H1 (cell line): ENCODE measurements at regions not wholly inside any gene's neighbourhood (a gene's known extent, or its start where the extent isn't known, plus 50 kb on each side); places are given as distances from the start of the nearest gene placed in this dataset.

Experiments
- CHD7 ChIP-seq: fragments of 300-600 bp; sonication (generic); IDR thresholded peaks from 2 replicates; pipeline ENCODE4 v1.7.1; 2012; ENCODE audit warnings: low read length, moderate library complexity, mild to moderate bottlenecking, inconsistent platforms; ENCODE audit not compliant: insufficient replicate concordance
- EGR1 ChIP-seq: IDR thresholded peaks from 2 replicates; pipeline ENCODE4 v1.6.1; 2011; ENCODE audit warnings: low read depth, low read length, borderline replicate concordance
- HDAC2 ChIP-seq, 2 experiments: fragments of 300-600 bp in 1 of 2; sonication (generic) in 1 of 2; IDR thresholded peaks; 2 replicates each; pipeline ENCODE4 v1.6.1; 2011 to 2012; ENCODE audit warnings: low read depth in 2 of 2, low read length in 2 of 2, mild to moderate bottlenecking in 2 of 2, moderate library complexity in 2 of 2, borderline replicate concordance in 1 of 2, inconsistent platforms in 1 of 2
- POU5F1 ChIP-seq: IDR thresholded peaks from 2 replicates; pipeline ENCODE4 v1.6.1; 2011; ENCODE audit warnings: low read depth, mild to moderate bottlenecking, low read length, moderate library complexity
- RXRA ChIP-seq: IDR thresholded peaks from 2 replicates; pipeline ENCODE4 v1.6.1; 2011; ENCODE audit warnings: low read depth, mild to moderate bottlenecking, low read length, moderate library complexity; ENCODE audit not compliant: insufficient read depth
- TEAD4 ChIP-seq: IDR thresholded peaks from 2 replicates; pipeline ENCODE4 v1.6.1; 2012; ENCODE audit warnings: low read depth, low read length, inconsistent platforms, mixed read lengths

GRCh38 chr10:91741356-91741755, 56.9 kb upstream of the TNKS2 start (continued):
- TF ChIP-seq CHD7 (no peak), EGR1 (no peak), HDAC2 (IDR thresholded peaks at IDR 0.05; ENCODE audit: borderline replicate concordance in 1 of 2, low read depth in 2 of 2, low read length in 2 of 2) (no peak), RXRA (no peak), POU5F1 (no peak), TEAD4 (no peak)
